NCI-H2081 treated with DMSO at 0.1 percent for 48 hours (cell line): ENCODE measurements at regions not wholly inside any gene's neighbourhood (a gene's known extent, or its start where the extent isn't known, plus 50 kb on each side); places are given as distances from the start of the nearest gene placed in this dataset.

Experiments used
- DNase-seq: peaks from one replicate; lab custom pipeline; 2025; lab: John Stamatoyannopoulos, UW

- DNase-seq: no peak
Measured at GRCh38 chr2:65536596-65536995, 104.2 kb upstream of the SPRED2 start.

- no peak for DNase-seq
Measured at GRCh38 chr2:65532937-65533336, 100.5 kb upstream of the SPRED2 start.

- DNase-seq: no peak
Measured at GRCh38 chr2:65532326-65532725, 99.9 kb upstream of the SPRED2 start.

DNA sequence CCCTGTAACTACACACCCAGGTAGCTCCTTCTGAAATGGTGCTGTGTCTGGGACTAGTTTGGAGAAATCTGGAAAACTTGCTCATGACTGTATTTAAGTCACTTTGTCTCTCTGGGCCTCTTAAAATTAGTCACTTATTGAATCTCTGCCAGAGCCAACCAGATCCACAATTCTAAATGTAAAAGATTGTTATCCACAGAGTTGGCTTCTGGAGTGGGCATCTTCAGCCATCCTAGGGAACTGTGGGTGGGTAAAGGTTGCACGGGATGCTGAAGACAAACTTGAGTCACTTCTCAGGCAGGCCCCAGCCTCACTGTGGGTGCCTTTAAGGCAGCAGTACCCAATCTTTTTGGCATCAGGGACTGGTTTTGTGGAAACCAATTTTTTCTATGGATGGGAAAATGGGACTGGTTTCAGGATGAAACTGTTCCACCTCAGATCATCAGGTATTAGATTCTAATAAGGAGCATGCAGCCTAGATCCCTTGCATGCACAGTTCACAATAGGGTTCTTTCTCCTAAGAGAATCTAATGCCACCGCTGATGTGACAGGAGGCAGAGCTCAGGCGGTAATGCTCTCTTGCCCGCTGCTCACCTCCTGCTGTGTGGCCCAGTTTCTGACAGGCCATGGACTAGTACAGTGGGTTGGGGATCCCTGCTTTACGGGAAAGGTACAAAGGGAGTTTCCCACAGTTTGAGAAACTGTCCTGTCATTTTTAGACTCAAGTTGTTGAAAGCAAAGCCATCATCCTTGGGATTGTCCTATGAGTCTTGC lies 98.3 kb upstream of the SPRED2 start:
- no peak for DNase-seq

DNA sequence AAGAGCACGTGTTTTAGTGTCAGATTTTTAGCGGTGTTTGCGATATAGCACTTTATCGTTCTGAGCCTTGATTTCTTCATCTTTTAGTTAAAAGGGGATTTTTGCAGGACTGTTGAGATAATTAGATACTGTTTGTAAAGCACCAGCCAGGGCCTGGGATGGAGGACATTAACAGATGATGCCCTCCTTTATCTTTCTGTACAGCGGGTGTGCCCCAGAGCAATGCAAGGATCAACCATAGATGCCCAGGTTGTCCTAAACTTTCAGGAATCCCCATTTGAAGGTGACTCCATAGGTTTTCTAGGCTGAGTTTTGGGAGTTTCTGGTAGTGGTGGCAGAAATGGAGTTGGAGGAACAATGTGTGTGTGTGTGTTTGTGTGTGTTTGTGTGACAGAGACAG lies 97.0 kb upstream of the SPRED2 start:
- no peak for DNase-seq

DNA sequence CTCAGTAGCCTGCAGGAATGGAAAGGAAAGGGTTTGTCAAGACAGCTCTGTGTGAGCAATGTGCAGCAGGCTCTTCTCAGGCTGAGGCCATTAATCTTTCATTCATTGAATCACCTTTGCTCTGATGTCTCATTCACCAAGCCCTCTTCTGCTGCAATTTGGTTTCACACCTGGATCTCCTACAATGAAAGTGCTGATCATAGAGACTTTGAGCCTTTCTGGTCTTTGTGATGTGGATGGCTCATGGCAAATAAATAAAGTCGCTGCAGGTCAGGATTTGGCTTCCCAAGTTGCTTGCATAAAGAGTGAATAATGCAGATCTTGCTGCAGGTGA lies 95.8 kb upstream of the SPRED2 start:
- DNase-seq: no peak

DNA sequence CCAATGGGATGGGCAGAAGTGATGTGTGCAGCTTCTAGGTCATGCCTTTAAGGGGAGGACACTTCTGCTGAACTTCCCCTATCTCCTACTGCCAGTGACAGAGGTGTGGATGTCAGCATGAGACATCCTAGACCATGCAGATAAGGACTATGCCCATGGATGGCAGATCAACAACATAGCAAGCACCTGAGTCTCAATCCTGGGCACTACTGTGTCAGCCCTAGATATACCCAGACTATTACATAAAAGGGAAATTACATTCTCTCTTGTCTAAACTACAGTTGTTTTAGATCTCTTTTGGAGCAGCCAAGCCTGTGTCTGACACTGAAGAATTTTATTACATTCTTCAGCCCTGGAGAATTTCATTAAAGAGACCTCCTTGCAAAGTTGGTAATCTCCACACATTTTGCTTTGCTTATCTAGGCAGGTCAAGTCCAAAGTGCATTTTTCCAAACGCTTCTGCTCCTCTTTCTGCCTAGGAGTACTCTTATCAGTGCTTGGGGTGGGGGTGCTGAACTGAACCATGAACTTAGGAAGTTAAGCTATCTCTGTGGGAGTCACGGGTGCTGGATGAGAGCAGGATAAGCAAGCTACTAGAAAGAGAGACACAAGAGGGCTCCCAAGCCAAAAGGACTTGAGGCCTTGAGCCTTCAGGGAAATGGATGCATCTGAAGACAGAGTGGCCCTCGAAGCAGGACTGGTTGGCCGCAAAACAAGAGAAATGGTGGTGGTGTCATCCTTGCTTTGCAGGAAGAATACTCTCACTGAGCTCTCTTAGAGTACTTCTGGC lies 95.2 kb upstream of the SPRED2 start:
- no peak for DNase-seq

DNA sequence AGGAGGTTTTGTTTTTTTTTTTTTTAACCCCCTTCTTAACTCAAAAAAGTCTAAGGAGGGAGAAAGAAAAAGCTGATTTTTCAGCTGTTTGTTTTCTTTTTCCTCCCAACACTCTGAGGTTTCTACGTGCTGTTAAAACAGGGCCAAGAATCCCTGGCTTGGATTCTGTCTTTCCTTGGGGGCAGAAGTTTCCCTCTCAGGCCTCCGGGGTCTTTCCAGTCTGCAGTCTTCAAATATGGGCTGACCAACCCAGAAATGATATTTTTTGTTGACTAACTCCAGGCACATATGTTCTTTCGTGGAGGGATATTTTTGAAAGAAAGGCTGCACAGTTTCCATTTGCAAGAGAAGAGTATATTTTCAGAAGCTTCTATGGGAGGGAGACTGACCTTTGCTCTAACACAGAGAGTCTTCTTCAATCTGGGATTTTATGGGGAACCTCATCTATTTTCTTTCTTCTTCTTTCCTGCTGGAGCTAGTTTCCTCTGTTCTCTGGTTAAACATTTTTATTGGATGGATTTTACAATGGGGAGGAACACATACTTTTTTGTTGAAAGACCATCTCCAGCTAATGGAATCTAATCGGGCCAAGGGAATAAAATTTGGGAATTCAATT lies 93.3 kb upstream of the SPRED2 start:
- DNase-seq: no peak

GRCh38 chr2:65522922-65523321 lies 90.5 kb upstream of the SPRED2 start:
- DNase-seq: no peak

- no peak for DNase-seq
Measured at GRCh38 chr2:65518751-65519150, 86.4 kb upstream of the SPRED2 start.

- no peak for DNase-seq
Measured at GRCh38 chr2:65514555-65515195, 82.3 kb upstream of the SPRED2 start.

DNA sequence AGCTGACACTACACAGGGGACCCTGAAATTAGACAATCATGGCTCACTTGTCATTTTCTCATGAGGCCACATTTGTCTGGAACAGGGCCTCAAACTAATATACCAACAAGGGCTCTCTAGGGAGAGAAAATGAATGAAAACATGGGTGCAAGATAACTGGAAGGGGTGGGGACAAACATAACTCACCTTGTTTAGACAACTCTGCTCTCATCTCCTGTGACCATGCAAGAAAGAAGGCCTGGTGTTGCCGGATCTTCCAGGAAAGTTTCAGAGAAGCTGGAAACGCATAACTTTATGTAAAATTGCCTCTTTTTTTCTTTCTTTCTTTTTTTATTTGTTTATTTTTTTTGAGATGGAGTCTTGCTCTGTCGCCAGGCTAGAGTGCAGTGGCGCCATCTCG lies 80.4 kb upstream of the SPRED2 start:
- DNase-seq: no peak

- DNase-seq: no peak
Measured at GRCh38 chr2:65511306-65511705, 78.9 kb upstream of the SPRED2 start.

DNA sequence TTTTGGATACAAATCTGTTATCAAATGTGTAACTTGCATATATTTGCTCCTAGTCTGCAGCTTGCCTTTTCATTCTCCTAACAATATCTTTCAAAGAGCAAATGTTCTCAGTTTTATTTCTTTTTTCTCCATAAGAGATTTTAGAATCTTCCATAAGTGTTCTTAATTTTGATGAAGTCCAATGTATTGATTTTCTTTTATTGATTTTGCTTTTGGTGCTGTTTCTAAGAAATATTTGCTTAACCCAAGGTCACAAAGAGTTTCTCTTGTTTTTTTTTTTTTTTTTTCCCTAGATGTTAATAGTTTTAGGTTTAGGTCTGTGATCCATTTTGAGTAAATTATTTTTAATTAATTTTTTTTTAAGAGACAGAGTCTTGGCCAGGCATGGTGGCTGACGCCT lies 75.8 kb upstream of the SPRED2 start:
- no peak for DNase-seq

DNA sequence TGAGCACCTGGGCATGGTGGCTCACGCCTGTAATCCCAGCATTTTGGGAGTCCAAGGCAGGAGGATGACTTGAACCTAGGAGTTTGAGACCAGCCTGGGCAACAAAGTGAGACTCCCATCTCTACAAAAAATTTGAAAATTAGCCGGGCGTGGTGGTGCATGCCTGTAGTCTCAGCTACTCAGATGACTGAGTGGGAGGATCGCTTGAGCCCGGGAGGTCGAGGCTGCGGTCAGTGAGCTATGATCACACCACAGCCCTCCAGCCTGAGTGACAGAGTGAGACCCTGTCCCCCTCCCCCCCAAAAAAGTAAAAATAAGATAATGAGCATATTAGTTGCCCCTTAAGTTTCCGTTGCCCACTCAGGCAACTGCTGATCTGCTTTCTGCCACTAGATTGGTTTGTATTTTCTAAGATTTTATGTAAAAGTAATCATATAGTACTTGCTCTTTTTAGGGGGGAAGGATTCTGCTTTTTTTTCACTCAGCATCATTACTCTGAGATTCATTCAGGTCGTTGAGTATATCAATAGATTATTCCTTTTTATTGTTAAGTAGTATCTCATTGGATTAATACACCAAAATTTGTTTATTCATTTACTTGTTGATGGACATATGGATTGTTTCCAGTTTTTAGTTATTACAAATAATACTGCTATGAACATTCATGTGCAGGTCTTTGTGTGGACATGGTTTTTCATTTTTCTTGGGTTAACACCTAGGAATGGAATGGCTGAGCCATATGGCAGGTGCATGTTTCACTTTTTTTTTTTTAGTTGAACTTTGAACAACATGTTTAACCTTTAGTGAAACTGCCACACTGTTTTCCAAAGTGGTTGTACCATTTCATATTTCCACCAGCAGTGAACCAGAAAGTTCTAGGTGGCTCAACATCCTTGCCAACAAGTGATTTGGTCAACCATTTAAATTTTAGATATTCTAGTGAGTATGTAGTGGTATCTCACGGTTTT lies 75.0 kb upstream of the SPRED2 start:
- no peak for DNase-seq

DNA sequence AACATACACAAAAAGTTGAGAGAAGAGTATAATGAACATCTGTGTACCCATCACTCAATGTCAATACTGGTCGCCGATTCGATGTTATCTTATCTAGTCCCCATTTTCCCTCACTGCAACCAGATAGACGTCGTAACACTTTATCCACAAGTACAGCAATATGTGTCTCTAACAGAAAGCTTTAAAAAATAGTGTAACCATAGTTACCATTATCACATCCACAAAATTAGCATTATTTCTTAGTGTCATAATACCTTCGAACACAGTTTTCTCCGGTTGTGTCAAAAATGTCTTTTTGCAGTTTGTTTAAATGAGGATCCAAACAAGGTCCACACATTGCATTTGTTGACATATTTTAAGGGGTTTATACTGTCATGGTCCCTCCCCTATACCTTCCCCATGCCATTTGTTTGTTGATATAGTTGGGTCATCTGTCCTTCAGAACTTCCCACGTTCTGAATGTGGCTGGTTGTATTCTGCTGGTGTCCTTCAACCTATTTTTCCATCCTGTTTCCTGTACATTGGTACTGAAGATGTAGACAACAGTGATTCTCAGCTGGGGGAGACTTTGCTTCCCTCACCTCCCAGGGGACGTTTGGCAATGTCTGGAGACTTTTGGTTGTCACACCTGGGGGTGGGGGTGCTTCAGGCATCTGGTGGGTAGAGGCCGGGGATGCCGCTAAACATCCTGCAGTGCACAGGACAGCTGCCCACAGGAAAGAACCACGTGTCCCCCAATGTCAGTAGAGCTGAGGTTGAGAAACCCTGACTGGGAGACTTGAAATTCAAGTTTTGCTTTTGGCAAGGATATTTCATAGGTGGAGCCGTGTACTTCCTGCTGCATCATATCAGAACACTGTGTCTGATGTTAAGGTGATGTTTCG lies 72.7 kb upstream of the SPRED2 start:
- DNase-seq: no peak

GRCh38 chr2:65504201-65504600 lies 71.8 kb upstream of the SPRED2 start:
- DNase-seq: no peak

DNA sequence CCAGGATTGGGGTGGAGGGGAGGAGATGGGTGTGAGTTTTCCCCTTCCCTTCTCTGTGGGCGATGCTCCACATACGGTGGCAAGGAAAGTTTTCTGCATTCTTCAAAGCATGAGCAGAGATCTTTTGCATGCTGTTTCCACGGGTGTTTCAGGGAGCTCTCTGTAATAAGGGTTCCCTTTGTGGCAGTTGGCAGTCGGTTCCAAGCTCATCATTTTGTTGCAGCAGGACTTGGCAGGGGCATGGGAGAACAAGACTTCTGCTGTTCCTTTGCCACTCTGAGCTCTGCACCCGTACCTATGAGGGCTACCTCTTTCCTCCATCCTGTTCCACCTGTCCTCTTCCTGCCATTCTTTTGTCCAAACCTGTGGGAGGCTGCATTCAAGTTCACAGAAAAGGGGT lies 71.3 kb upstream of the SPRED2 start:
- no peak for DNase-seq

DNA sequence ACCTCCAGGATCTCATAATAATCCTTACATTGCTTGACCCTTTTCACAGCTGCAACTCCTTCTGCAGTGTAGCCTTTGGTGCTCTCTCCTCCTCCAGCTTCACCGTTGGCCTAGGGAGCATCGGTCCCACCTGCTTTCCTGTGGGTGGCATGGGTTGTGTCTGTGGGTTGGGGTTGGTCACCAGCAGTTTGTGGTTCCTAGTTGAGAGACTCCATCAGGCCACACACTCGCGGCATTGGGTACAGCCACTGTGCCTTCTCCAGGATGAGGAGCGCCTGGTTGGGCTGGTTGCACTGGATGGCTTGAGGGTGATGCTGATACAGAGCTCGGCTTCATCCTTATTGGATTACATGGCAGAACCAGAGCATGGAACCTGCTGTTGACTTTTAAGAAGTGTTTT lies 69.4 kb upstream of the SPRED2 start:
- DNase-seq: no peak

- DNase-seq: no peak
Measured at GRCh38 chr2:65501074-65501473, 68.7 kb upstream of the SPRED2 start.
